Endothelial cell of umbilical vein (primary cell): ENCODE measurements at regions not wholly inside any gene's neighbourhood (a gene's known extent, or its start where the extent isn't known, plus 50 kb on each side); places are given as distances from the start of the nearest gene placed in this dataset.

ENCODE experiments used
- EZH2 ChIP-seq: IDR thresholded peaks from 2 replicates; pipeline ENCODE4 v1.6.1; 2012; ENCODE audit warnings: borderline replicate concordance, low read depth, mild to moderate bottlenecking, moderate library complexity, low read length, inconsistent platforms; ENCODE audit not compliant: severe bottlenecking
- FOS ChIP-seq: IDR thresholded peaks from 2 replicates; pipeline ENCODE4 v1.6.1; 2011; ENCODE audit warnings: mild to moderate bottlenecking, low read length, moderate library complexity, borderline replicate concordance; ENCODE audit not compliant: insufficient read depth
- JUN ChIP-seq: IDR thresholded peaks from 2 replicates; pipeline ENCODE4 v1.6.1; 2011; ENCODE audit warnings: borderline replicate concordance, low read depth; ENCODE audit not compliant: insufficient read length, insufficient read depth
- MYC ChIP-seq: IDR thresholded peaks from one replicate; pipeline ENCODE4 v1.6.1; 2011; ENCODE audit warnings: mild to moderate bottlenecking, low read depth, low read length
- POLR2A ChIP-seq: IDR thresholded peaks from 2 replicates; pipeline ENCODE4 v1.6.1; 2012; ENCODE audit warnings: low read depth, mild to moderate bottlenecking, control low read depth, low read length
- POLR2AphosphoS5 ChIP-seq: IDR thresholded peaks from 2 replicates; pipeline ENCODE4 v1.6.1; 2012; ENCODE audit warnings: low read depth, mild to moderate bottlenecking, control low read depth, low read length, moderate library complexity; ENCODE audit not compliant: insufficient read depth
- TF ChIP-seq, protein P1 (sequence below), 2 donors: IDR thresholded peaks; 1 replicate in 1 of 2; 2 replicates in 1 of 2; pipeline ENCODE4 v1.5.1; 2011; ENCODE audit warnings: low read length in 2 of 2, mild to moderate bottlenecking in 2 of 2, moderate library complexity in 2 of 2, control low read depth in 1 of 2, inconsistent platforms in 1 of 2, low read depth in 1 of 2; ENCODE audit not compliant: insufficient read depth in 1 of 2; ENCODE audit errors: extremely low read depth in 1 of 2
- TF ChIP-seq, protein P2 (sequence below): IDR thresholded peaks from 2 replicates; pipeline ENCODE4 v1.6.1; 2011; ENCODE audit not compliant: insufficient read depth, insufficient read length

DNA sequence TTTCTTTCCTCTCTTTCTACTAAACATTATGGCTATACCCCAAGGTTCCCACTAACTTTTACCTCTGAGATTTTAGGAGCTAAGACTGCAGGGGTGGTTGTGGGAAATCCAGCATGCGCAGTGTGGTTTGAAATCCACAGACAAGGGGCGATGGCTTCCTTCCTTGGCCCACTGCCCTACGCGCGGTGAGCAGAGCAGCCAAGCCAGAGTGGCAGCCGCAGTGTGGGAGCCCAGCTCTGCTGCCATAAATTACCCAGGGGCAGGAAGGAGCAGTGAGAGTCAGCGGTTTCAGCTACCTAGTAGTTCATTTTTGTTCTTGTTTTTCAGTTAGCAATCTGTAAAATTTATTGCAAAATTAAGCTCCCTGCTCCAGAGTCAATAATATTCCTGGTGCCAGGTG lies 101.4 kb downstream of the BMP2 start:
- TF ChIP-seq, protein P1, sequence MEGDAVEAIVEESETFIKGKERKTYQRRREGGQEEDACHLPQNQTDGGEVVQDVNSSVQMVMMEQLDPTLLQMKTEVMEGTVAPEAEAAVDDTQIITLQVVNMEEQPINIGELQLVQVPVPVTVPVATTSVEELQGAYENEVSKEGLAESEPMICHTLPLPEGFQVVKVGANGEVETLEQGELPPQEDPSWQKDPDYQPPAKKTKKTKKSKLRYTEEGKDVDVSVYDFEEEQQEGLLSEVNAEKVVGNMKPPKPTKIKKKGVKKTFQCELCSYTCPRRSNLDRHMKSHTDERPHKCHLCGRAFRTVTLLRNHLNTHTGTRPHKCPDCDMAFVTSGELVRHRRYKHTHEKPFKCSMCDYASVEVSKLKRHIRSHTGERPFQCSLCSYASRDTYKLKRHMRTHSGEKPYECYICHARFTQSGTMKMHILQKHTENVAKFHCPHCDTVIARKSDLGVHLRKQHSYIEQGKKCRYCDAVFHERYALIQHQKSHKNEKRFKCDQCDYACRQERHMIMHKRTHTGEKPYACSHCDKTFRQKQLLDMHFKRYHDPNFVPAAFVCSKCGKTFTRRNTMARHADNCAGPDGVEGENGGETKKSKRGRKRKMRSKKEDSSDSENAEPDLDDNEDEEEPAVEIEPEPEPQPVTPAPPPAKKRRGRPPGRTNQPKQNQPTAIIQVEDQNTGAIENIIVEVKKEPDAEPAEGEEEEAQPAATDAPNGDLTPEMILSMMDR (IDR thresholded peaks at IDR 0.05; ENCODE audit: extremely low read depth in 1 of 2, insufficient read depth in 1 of 2, low read depth in 1 of 2, low read length in 2 of 2), result no peak
- TF ChIP-seq EZH2, result no peak
- TF ChIP-seq POLR2AphosphoS5, result no peak
- no peak for TF ChIP-seq POLR2A
- TF ChIP-seq, protein P2, sequence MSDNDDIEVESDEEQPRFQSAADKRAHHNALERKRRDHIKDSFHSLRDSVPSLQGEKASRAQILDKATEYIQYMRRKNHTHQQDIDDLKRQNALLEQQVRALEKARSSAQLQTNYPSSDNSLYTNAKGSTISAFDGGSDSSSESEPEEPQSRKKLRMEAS, result no peak
- TF ChIP-seq FOS, result no peak
- no peak for TF ChIP-seq JUN
- TF ChIP-seq MYC, result no peak
